LHCN-M2 (cell line): ENCODE measurements at regions not wholly inside any gene's neighbourhood (a gene's known extent, or its start where the extent isn't known, plus 50 kb on each side); places are given as distances from the start of the nearest gene placed in this dataset.

Experiments
- DNase-seq: peaks from one replicate; pipeline ENCODE4 v3.0.0-alpha.2; 2012; ENCODE audit warnings: low read depth

DNA sequence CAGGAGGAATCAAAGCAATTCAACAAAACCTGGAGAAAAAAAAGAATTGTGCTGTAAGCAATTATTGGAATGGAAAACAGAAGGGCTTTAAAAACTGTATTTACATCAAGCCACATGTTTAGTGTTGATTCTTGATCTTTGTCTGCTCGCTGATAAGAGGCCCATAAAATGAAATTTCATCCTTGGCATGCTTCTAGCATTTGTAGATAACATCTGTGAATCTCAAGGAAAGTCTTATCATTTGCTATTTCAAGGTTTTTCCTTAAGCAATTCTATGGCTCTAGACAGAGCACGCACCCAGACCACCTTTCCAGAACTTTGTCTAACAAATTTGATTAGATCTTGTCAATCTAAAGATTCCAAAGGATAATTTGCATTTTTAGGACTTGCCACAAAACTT, 181.0 kb upstream of the FGGY start:
- DNase-seq = no peak

DNA sequence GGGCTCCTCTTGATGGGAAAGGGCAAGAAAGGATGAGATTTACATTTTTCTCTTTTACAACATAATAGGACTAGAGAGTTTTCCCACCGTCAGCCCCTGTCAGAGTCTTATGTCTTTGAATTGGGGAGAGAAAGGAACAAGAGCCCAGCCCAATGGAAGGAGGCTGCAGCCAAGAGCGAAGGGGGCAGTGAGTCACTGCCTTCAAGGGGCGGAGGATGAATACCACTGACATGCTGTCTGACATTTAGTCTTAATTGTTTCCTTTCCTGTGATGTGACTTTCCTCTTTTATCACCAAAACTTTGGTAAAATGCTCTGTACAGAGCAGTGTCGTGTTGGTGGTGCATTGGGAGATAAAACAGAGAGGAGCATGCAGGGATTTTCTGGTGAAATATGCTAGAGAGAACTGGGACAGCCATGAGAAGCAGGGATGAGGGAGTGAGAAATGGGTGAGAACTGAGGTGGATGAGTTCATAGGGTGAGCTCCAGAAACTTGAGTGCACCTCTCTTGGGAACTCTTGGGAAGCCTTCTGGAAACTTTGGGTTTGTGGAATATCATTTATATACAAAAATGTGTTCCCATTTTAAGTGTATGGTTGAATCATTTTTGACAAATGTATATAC, 179.9 kb upstream of the FGGY start:
- peak; percentile 55 for DNase-seq

DNA sequence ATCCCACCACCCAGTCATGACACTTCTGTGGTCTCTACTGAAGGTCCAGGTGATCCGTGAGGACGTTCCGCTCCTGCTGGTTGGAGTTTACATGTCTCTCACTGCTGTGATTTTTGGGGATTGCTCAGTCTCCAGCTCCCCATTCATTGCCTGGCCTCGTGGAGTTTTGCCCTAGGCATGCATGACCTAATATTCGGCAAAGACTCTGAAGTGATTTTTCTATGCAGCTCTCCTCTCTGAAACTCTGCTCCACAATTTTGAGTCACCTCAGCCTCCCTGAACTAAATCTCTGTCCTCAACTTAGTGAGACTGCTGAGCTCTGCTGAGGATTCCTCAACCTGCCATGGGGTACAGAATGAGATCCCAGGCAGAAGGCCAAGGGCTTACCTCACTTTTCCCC, 174.4 kb upstream of the FGGY start:
- DNase-seq = no peak

DNA sequence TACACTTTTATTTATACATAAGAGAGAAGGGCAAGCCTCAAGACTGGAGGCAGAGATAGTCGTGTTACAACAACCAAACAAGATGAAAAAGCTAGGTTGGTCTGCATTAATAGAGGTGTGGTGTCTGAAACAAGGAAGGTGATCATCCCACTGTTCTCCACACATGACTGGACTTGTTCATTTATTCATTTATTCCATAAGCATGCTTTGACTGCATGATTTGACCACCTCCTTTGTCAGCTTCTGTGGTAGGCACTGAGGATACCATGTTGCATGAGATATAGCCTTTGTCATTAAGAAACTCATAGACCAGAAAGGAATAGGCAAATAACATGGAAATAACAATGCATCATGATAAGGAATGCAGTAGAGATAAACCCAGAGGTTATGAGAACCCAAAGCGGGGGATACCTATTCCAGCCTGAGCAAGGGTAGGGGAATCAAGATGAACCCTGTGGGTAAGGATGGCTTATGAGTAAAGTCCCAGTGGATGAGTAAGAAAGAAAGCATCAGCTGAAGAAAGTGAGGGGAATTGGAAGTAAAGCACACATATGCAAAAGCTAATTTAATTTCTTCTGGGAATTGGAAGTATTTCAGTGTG, 173.7 kb upstream of the FGGY start:
- no peak for DNase-seq

DNA sequence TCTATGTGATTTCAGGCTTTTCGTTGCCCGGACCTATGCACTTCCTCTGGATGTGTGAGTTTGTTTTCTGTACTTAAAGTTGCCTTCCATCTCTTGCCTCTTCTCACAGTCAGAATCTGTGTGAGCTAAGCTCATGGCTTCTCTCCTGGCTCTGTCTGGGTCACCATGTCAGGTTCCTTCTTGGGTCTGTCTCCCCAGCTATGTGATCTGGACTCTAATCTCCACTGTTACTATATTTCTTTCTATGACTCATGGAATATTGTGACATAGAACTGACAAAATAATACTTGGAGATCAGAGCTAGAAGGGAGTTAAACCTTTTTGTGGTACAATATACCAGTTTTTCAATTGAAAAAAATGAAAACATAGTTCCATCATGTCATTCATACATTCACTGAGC, 172.7 kb upstream of the FGGY start:
- DNase-seq = peak; percentile 54

DNA sequence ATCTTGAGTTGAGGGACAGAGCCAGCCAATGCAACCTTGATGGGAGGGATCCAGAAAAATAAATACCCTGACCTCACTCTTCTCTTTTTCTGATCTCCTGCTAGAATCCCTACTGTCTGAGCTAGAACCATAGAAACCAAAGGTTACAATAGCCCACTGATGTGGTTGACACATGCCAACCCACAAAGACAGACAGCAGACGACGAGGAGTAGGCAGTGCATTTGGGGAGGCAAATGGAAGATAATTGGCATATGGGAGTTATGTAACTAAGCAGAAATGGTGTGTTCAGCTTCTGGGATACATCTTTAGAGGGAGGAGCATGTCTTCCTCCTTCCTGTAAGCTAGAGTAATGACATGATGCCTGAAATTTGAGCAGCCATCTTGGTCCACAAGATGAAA, 171.7 kb upstream of the FGGY start:
- no peak for DNase-seq

DNA sequence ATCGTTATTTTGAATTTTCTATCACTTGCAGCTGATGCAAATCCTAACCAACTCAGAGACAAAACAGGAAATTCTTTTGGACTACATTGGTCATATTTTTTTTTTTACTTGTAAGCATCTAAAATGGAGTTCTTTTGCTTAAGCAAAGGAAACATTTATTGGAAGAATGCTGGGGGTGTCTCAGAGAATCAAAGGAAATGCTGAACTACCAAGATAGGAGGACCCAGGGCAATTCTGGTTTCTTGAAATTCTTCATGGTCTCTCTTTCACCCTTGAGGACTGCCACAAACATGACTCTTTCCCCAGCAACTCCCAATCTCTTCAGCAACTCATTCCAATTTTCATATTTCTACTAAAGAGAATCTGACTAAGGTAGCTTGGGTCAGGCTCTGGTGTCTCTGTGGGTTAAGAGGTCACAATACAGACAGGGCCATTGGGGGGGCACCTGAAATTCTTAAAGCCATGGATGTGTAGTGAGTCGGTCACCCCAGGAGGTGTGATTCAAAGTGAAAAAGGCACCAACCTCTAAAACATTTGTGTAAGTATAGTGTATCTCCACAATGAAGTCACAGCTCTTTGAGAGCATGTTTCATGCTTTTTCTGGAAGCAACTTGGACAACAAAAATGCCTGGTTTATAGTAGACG, 171.1 kb upstream of the FGGY start:
- DNase-seq = no peak

DNA sequence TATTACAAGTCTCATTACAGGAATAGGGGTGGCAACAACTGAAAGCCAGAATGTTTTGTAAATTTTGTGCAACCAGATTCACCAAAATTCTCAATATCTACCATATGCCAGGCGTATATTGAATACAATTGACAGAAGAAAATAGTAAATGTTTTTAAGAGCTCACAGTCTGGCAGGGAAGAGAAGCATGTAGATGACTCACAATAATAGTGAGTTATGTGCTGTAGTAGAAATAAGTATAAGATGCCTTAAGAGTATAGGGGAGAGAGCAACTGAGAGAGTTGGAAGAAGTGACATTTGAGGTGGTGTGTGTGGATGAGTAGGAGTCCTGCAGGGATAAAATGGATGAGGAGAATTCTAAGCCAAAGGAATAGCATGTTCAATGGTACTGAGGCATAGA, 170.5 kb upstream of the FGGY start:
- DNase-seq = no peak

DNA sequence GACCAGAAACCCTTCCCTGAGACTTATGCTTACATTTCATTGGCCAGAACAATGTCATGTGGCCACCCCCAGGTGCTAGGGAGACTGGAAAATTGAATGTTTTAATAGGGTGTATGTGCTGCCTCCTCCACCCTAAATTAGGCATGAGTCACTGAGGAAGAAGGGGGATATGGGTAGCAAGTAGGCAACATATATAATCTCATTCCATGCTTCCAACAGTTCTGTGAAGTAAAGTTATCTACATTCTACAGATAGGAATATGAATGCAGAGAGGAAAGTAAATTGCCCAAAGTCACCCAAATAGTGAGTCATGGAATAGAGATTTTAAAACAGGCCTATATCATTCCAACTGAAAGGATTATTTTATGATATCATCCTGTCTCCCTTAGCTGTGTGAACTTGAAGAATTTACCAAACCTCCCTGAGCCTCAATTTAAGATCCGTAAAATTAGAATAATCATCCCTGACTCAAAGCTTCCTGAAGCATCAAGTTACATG, 168.6 kb upstream of the FGGY start:
- DNase-seq = peak; percentile 52

DNA sequence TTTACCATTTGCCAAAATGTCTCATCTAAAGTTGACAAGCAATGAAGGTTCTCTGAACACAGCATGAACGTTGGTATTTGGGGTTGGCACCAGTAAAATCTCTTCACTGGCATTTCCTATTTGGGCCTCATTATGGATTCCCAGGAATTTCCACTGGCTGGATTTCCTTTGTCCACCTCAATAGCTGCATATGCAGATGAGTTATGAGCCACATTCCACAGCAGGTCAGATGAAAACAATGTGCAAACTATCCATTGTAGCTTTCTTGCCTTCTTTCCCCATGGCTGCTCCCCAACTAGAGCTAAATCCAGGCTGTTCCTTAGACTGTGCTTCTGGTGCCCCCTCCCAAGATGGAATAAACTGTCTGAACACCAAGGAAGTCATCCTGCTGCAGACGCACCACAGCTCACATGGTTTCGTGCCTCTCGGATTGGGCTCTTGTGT, 168.1 kb upstream of the FGGY start:
- DNase-seq = no peak

DNA sequence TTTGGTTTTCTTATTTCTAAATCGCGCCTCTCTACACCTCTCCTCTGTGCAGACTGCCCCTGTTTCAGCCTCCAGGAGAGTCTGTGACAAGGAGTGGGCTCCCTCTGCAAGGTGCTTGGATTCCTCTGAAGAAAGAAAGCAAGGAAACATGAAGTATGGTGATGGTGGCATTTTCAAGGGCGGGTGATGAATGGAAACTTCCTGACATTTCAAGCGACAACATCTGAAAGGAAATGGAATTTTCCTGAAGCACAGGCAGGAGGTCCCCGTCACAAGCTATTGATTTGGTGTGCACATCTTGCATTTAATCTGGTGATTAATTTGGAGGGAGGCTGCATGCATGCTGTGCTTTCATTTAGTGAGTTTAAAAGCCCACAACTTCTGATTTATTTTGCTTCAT, 164.6 kb upstream of the FGGY start:
- DNase-seq = no peak

DNA sequence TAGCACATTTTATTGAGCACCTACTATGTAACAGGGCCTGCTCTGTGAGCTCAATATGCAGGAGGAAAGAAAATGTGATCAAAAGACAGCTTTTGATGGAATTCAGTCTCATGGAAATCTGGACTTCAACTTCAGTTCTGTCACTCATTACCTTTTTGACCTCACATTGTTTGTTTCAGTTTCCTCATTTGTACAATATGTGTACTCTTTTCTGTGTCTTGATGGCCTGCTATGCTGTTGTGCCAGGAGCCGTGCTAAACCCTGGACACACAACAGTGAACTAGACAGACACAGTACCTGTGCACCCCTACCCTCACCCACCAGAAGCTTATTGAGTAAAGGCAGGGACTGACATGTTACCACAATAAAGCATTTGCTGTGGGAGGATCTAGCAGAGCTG, 162.9 kb upstream of the FGGY start:
- DNase-seq = no peak

DNA sequence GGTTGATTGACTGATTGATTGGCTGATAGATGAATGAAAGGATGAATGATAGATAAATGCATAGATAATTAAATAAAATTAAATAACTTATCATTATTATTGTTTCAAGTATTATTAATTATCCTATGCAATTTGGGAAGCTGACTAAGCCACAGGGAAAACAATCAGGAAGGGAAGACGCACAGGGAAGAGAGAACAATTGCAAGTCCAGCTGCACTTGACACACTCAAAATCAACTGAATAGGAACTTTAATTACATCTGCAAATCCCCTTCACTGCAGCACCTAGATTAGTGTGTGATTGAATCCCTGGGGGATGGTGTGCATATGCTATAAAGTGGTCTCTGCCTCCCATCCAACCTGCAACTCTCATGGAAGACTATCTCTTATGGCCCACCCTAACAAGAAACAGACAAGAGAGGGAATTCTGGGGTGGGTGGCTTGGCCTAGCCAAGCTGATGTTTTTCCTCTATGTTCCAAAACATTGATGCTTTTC, 161.1 kb upstream of the FGGY start:
- DNase-seq = no peak

DNA sequence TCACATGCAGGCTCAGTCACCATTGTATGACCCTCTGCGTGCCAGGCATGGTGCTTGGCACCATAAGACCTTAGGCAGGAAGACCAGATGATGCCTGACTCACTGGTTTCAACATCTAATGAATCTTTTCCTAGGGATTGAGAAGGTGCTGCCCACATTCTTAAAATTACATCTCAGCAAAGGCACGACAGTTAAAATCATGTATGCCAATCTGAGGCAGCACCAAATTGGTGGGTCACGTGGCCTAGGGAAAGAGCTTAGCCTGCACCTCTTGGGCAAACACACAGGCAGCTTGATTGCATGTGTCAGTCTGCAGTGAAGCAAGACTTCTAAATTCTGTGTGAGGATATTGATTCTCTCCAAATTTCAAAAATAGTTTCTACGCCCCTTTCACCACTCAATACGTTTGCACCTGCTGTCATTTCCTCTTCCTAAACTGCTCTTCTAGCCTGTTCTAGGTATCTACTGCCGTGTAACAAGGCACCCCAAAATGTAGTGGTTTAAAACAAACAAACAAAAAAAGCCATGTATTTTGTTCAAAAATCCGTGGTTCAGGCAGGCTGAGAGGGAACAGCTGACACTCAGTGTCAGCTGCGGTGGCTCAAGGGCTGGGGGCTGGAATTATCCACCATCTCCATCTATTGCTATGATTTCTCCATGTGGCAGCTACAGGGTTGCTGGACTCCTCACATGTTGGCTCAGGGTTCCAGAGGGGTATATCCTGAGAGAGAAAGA, 160.2 kb upstream of the FGGY start:
- peak; percentile 83 for DNase-seq

DNA sequence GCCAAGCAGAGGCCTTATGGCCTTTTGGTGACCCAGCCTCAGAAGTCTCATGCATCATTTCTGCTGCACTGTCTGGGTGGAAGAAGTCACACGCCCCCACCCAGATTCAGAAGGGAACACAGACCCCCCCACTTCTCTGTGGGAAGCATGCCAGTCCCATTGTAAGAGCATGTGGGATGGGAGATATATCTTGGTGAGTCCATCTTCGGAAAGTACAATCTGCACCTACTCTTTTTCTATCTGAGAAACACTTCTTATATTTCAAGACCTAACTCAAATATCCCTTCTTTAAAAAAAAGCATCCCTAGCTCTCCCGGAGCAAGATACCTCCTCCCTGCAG, 159.6 kb upstream of the FGGY start:
- DNase-seq = no peak

DNA sequence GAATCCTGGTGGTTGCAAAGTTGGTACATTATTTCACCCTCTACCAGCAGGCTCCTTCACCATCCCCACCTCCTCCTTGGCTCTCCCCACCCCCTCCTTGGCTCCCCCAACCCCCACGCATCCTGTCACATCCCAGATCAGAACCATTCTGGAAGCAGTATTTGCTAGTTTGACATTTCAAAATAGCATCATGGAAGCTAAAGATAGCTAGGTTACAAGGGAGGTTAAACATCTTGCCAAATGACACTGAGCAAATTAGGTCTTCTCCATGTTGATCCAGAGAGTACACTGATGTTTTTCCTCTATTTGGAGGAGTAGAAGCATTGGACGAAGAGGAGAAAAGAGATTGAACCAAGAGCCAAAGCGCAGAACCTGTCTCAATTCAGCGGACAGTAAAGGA, 158.9 kb upstream of the FGGY start:
- no peak for DNase-seq

DNA sequence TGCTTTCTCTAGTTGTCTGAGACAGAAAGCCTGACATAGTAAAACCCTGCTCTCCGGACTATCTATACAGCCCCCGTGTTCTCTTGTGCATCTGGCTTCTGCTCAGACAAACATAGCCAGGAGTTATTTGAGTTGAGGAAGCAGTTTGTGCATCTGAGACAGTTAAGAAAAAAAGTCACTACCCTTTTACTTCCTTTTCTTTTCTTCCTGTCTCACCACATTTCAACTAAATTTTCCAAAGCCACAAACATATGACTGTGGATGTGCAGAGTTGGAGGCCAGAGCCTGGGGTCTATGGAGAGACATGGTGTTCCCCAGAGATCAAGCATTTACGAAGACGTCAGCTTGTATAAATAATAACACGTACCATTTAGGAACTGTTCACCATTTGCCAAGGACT, 158.5 kb upstream of the FGGY start:
- no peak for DNase-seq

DNA sequence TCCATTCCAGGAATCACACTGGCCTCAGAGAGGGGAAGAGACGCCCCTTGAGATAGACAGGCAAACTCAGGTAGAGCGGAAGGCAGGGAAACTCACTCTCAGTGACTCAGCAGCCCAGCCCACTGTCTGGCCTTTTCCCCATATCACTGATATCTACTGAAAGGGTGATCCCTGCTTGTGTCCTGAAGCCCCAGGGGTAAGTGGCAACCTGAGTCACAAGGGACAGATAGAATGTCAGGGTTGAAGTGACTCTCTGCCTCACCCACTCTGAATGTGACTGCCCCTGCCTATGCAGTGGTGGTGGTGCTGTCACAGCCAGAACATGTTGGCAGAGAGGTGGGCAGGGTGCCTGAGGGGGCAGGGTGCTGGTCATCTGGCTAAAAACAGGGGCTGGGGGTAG, 157.5 kb upstream of the FGGY start:
- no peak for DNase-seq

DNA sequence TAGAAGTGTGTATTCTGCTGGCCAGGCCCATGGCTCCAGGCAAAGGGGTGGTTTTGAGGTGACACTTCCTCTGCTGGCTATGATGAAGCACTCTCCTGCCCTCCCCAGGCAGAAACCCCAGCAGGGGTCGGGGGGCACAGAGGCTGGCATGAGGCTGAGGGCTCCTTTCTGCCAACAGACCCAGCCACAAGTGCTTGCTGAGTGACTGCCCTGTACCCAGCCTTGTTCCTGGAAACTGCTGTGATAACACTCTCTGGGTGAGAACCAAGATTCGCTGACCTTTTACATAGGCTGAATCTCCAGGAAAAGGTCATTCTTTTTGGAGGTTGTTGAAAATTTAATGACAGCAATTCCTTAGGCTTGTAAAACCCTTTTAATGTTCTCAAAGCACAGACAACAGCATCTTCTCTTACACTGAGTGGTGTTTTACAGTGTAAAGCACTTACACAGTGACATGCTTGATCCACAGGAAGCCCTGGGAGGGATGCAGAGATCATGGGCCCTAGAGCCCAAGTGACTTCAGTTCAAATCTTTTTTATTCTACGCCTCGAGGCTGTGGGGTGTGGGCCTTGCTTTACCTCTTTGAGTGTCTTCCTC, 155.5 kb upstream of the FGGY start:
- DNase-seq = no peak

DNA sequence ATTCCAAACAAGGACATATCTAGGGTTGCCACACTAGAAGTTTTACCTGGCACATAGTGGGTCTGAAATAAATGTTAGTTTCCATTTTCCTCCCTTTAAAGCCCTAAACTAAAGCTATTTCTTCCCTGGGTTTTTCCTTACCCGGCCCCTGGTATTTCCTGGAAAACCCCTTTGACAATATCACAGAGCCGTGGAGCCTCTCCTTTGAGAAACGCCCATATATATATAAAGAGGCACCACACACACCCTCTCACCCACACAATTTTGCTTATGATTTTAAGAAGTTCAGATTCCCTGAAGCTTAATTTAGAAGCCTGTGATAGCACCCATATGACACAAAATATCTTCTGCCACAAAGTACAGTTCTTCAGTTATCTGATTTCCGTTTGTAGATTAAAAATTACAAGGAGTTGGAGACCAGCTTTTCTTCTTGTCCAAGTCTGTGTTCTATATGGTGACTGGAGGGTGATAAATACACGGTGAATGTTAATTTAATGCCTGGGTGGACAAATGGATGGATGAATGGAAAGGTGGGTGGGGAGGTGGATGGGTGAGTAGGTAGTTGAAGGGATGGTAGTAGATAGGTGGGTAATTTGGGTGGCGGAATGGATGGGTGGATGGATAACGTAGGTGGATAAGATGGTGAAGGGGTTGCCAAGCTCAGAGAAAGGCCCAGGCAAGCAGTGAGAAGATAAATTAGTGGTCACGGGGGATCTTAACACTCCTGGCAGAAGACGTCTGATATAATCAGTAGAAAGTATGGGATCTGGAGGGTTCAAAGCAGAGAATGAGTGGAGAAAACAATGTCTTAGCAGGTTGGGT, 154.4 kb upstream of the FGGY start:
- DNase-seq = no peak

DNA sequence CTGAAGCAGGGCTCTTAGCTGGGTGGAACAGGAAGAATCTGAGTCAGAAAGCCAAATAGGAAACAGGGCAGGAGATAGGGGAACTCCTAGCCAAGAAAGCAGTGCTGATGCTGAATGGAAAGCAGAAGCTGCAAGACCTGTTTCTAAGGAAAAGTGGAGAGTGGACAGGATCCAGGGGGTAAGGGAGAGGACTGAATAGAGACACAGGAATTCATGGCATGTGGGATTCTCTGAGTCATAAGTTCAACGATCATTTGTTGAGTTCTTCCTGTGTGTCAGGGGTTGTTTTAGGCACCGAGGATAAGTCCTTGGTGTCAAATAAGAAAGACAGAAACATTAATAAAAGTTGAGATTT, 153.8 kb upstream of the FGGY start:
- peak; percentile 95 for DNase-seq
